Mucosa of descending colon (tissue), 3 donors: ENCODE measurements at regions not wholly inside any gene's neighbourhood (a gene's known extent, or its start where the extent isn't known, plus 50 kb on each side); places are given as distances from the start of the nearest gene placed in this dataset.
A peak's percentile ranks its signal among the peaks of the same experiment; 100 is the strongest.

Experiments
- ATAC-seq: fragments of 200-7000 bp; cut with Tn5 transposase; one replicate; pipeline ENCODE4 v1.9.1; 2020; ENCODE audit warnings: mild to moderate bottlenecking, moderate library complexity
- DNase-seq, 3 donors: peaks; one replicate each; pipeline ENCODE4 v3.0.0-alpha.2; 2020
- H3K36me3 ChIP-seq: fragments of 200-600 bp; one replicate; pipeline ENCODE4 v1.8.0; 2021; ENCODE audit warnings: low read depth, mild to moderate bottlenecking
- H3K4me1 ChIP-seq: fragments of 200-600 bp; one replicate; pipeline ENCODE4 v1.8.0; 2021; ENCODE audit warnings: low read depth, mild to moderate bottlenecking
- H3K4me3 ChIP-seq: fragments of 200-600 bp; one replicate; pipeline ENCODE4 v1.8.0; 2021; ENCODE audit warnings: mild to moderate bottlenecking
- H3K9me3 ChIP-seq: fragments of 200-600 bp; one replicate; pipeline ENCODE4 v1.8.0; 2021; ENCODE audit warnings: mild to moderate bottlenecking
- CTCF ChIP-seq: fragments of 200-600 bp; IDR thresholded peaks from one replicate; pipeline ENCODE4 v1.8.0; 2022; ENCODE audit warnings: antibody characterized with exemption, mild to moderate bottlenecking
- intact Hi-C, 2 donors: fragments of 100-400 bp; cut with DNase I in 1 of 2; cut with micrococcal nuclease in 1 of 2; formaldehyde crosslinking; loops; one replicate each; pipeline versions ENCODE4 v1.11.0 to v1.11.1; 2022; cut with DNase I, micrococcal nuclease
- donor health status: DM: no; HTN: no; CAD: no; lungs with moderate emphysema.
- donor health status: DM: no; HTN: no; CAD: no.
- donor health status: DM: no; HTN: yes; CAD: no.

GRCh38 chr1:86260476-86260875 is 103.9 kb upstream of the COL24A1 start:
- H3K9me3 ChIP-seq = no peaks in the 10 kb centered on the region
- no peaks in the 10 kb centered on the region for H3K4me1 ChIP-seq
- no peak for TF ChIP-seq CTCF
- intact Hi-C loops = no loop called here
- DNase-seq (no peak), ATAC-seq (no peak)
- no peak overlapping the region for H3K4me3 ChIP-seq
- H3K36me3 ChIP-seq = no peaks in the 10 kb centered on the region

GRCh38 chr1:86259390-86259789 is 102.8 kb upstream of the COL24A1 start:
- no peak for TF ChIP-seq CTCF
- no peak for DNase-seq
- Histone ChIP-seq H3K9me3 (no peaks in the 10 kb centered on the region), H3K4me3 (no peak overlapping the region), H3K36me3 (no peaks in the 10 kb centered on the region), H3K4me1 (no peaks in the 10 kb centered on the region)
- ATAC-seq = no peak
- intact Hi-C loops = no loop called here

- ATAC-seq (no peak), DNase-seq (no peak)
- Histone ChIP-seq H3K36me3 (no peaks in the 10 kb centered on the region), H3K4me3 (no peak overlapping the region), H3K9me3 (no peaks in the 10 kb centered on the region), H3K4me1 (no peaks in the 10 kb centered on the region)
- no peak for TF ChIP-seq CTCF
- intact Hi-C loops = no loop called here
Observed at GRCh38 chr1:86258101-86258500, 101.5 kb upstream of the COL24A1 start.

- DNase-seq (no peak), ATAC-seq (no peak)
- H3K36me3 ChIP-seq = no peaks in the 10 kb centered on the region
- H3K4me3 ChIP-seq = no peak overlapping the region
- TF ChIP-seq CTCF = no peak
- H3K4me1 ChIP-seq = no peaks in the 10 kb centered on the region
- no peaks in the 10 kb centered on the region for H3K9me3 ChIP-seq
- intact Hi-C loops = no loop called here
Observed at GRCh38 chr1:86247597-86248279, 91.2 kb upstream of the COL24A1 start.

GRCh38 chr1:86245566-86246190 is 89.1 kb upstream of the COL24A1 start:
- ATAC-seq (peak; percentile 88), DNase-seq (no peak)
- no peaks in the 10 kb centered on the region for H3K4me1 ChIP-seq
- no peaks in the 10 kb centered on the region for H3K9me3 ChIP-seq
- intact Hi-C loops = no loop called here
- H3K36me3 ChIP-seq = no peaks in the 10 kb centered on the region
- H3K4me3 ChIP-seq = no peak overlapping the region
- TF ChIP-seq CTCF = no peak
